IMR-90 (cell line): ENCODE measurements at regions not wholly inside any gene's neighbourhood (a gene's known extent, or its start where the extent isn't known, plus 50 kb on each side); places are given as distances from the start of the nearest gene placed in this dataset.
A peak's percentile ranks its signal among the peaks of the same experiment; 100 is the strongest.

Source experiments
- CEBPB ChIP-seq: IDR thresholded peaks from 2 replicates; pipeline ENCODE4 v1.6.1; 2012; ENCODE audit warnings: low read depth, low read length, improper control_type of control experiment
- CHD1 ChIP-seq: IDR thresholded peaks from 2 replicates; pipeline ENCODE4 v1.6.1; 2012; ENCODE audit warnings: low read depth, low read length, improper control_type of control experiment
- FOS ChIP-seq: fragments of 150-350 bp; IDR thresholded peaks from 2 replicates; pipeline ENCODE4 v1.6.1; 2016; ENCODE audit warnings: low read depth, low read length
- MAZ ChIP-seq: IDR thresholded peaks from 2 replicates; pipeline ENCODE4 v1.6.1; 2012; ENCODE audit warnings: low read depth, mild to moderate bottlenecking, low read length, improper control_type of control experiment, moderate library complexity, borderline replicate concordance
- NFE2L2 ChIP-seq: fragments of 150-350 bp; IDR thresholded peaks from 2 replicates; pipeline ENCODE4 v1.6.1; 2016; ENCODE audit warnings: low read depth, mild to moderate bottlenecking, low read length
- POLR2A ChIP-seq: IDR thresholded peaks from 2 replicates; pipeline ENCODE4 v1.6.1; 2012; ENCODE audit warnings: mild to moderate bottlenecking, low read depth, low read length
- RAD21 ChIP-seq: IDR thresholded peaks from 2 replicates; pipeline ENCODE4 v1.6.1; 2012; ENCODE audit warnings: low read length, improper control_type of control experiment
- RFX5 ChIP-seq: IDR thresholded peaks from 2 replicates; pipeline ENCODE4 v1.8.0; 2012; ENCODE audit warnings: low read depth, mild to moderate bottlenecking, low read length, moderate library complexity
- SMC3 ChIP-seq: fragments of 150-350 bp; IDR thresholded peaks from 2 replicates; pipeline ENCODE4 v1.6.1; 2016; ENCODE audit warnings: low read depth, mild to moderate bottlenecking, antibody characterized with exemption, low read length, moderate library complexity
- TF ChIP-seq, protein P1 (sequence below): conservative IDR thresholded peaks from 2 replicates; pipeline ENCODE4 v1.5.1; 2012; ENCODE audit warnings: mild to moderate bottlenecking, low read depth, low read length, improper control_type of control experiment
- TF ChIP-seq, protein P2 (sequence below): fragments of 150-350 bp; IDR thresholded peaks from 2 replicates; pipeline ENCODE4 v1.6.1; 2017; ENCODE audit warnings: mild to moderate bottlenecking, antibody characterized with exemption, low read length, low read depth

DNA sequence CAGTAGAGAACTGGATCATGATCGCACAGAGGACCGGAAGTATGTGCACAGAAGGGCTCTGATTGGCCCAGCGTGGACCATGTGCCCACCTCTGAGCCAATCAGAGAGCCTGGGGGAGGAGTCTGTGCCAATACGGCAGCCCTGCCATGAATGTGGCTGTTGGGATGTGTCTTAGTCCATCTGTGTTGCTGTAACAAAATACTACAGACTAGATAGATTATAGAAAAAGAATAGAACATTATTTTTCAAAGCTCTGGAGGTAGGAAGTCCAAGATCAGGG, 132.0 kb downstream of the NDUFA10 start:
- TF ChIP-seq CEBPB = no peak
- TF ChIP-seq, protein P1, sequence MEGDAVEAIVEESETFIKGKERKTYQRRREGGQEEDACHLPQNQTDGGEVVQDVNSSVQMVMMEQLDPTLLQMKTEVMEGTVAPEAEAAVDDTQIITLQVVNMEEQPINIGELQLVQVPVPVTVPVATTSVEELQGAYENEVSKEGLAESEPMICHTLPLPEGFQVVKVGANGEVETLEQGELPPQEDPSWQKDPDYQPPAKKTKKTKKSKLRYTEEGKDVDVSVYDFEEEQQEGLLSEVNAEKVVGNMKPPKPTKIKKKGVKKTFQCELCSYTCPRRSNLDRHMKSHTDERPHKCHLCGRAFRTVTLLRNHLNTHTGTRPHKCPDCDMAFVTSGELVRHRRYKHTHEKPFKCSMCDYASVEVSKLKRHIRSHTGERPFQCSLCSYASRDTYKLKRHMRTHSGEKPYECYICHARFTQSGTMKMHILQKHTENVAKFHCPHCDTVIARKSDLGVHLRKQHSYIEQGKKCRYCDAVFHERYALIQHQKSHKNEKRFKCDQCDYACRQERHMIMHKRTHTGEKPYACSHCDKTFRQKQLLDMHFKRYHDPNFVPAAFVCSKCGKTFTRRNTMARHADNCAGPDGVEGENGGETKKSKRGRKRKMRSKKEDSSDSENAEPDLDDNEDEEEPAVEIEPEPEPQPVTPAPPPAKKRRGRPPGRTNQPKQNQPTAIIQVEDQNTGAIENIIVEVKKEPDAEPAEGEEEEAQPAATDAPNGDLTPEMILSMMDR = no peak
- no peak for TF ChIP-seq POLR2A
- TF ChIP-seq CHD1 = no peak
- no peak for TF ChIP-seq SMC3
- TF ChIP-seq MAZ = no peak
- no peak for TF ChIP-seq RFX5
- TF ChIP-seq, protein P2, sequence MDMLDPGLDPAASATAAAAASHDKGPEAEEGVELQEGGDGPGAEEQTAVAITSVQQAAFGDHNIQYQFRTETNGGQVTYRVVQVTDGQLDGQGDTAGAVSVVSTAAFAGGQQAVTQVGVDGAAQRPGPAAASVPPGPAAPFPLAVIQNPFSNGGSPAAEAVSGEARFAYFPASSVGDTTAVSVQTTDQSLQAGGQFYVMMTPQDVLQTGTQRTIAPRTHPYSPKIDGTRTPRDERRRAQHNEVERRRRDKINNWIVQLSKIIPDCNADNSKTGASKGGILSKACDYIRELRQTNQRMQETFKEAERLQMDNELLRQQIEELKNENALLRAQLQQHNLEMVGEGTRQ = peak; percentile 55; the same call in 1 of the 2 replicates
- TF ChIP-seq RAD21 = no peak
- no peak for TF ChIP-seq FOS
- TF ChIP-seq NFE2L2 = no peak
